Stimulated activated naive CD8-positive, alpha-beta T cell treated with anti-CD3 and anti-CD28 coated beads, Interleukin-15, Interleukin-2, amounts not matched to agents 100 ng/mL and 50 ng/mL, for 24 hours (primary cell): ENCODE measurements at regions not wholly inside any gene's neighbourhood (a gene's known extent, or its start where the extent isn't known, plus 50 kb on each side); places are given as distances from the start of the nearest gene placed in this dataset.
"Not testable (repeated sequence)": the region's sequence is repeated elsewhere in the genome, so short reads cannot be mapped to it uniquely, and the experiment has no call there.

Experiments
- H3K27ac Mint-ChIP-seq: one replicate; pipeline ENCODE4 v1.8.0; 2021; ENCODE audit warnings: mild to moderate bottlenecking, mixed read lengths
- H3K27me3 Mint-ChIP-seq: one replicate; pipeline ENCODE4 v1.8.0; 2021; ENCODE audit warnings: mixed read lengths
- H3K36me3 Mint-ChIP-seq: one replicate; pipeline ENCODE4 v1.8.0; 2021; ENCODE audit warnings: low read depth, mixed read lengths
- H3K4me1 Mint-ChIP-seq: one replicate; pipeline ENCODE4 v1.8.0; 2021; ENCODE audit warnings: low read depth, mixed read lengths
- H3K4me3 Mint-ChIP-seq: one replicate; pipeline ENCODE4 v1.8.0; 2021; ENCODE audit warnings: mild to moderate bottlenecking, mixed read lengths
- H3K9me3 Mint-ChIP-seq: one replicate; pipeline ENCODE4 v1.8.0; 2021; ENCODE audit warnings: mixed read lengths

GRCh38 chr1:168468822-168469221, 75.0 kb downstream of the XCL2 start:
- no peaks in the 10 kb centered on the region for H3K27me3 Mint-ChIP-seq
- peaks cover 6% of the 10 kb centered on the region for H3K9me3 Mint-ChIP-seq
- H3K27ac Mint-ChIP-seq: peak overlapping the region; percentile 87
- no peak overlapping the region for H3K4me3 Mint-ChIP-seq
- H3K36me3 Mint-ChIP-seq: peaks cover 7% of the 10 kb centered on the region
- peaks cover 63% of the 10 kb centered on the region for H3K4me1 Mint-ChIP-seq

GRCh38 chr1:168468042-168468809, 75.6 kb downstream of the XCL2 start:
- H3K36me3 Mint-ChIP-seq: peaks cover 1% of the 10 kb centered on the region
- H3K27ac Mint-ChIP-seq: peak overlapping the region; percentile 87
- H3K9me3 Mint-ChIP-seq: peaks cover 6% of the 10 kb centered on the region
- H3K4me1 Mint-ChIP-seq: peaks cover 63% of the 10 kb centered on the region
- H3K4me3 Mint-ChIP-seq: peak overlapping the region; percentile 30
- H3K27me3 Mint-ChIP-seq: no peaks in the 10 kb centered on the region

GRCh38 chr1:168467452-168467851, 76.3 kb downstream of the XCL2 start:
- Mint-ChIP-seq H3K36me3 (no peaks in the 10 kb centered on the region), H3K4me1 (peaks cover 63% of the 10 kb centered on the region), H3K4me3 (peak overlapping the region; percentile 31), H3K27me3 (no peaks in the 10 kb centered on the region), H3K27ac (peak overlapping the region; percentile 87), H3K9me3 (peaks cover 8% of the 10 kb centered on the region)

- H3K9me3 Mint-ChIP-seq: peaks cover 15% of the 10 kb centered on the region
- no peaks in the 10 kb centered on the region for H3K27me3 Mint-ChIP-seq
- H3K36me3 Mint-ChIP-seq: peaks cover 4% of the 10 kb centered on the region
- peak overlapping the region; percentile 40 for H3K4me3 Mint-ChIP-seq
- H3K4me1 Mint-ChIP-seq: peaks cover 63% of the 10 kb centered on the region
- H3K27ac Mint-ChIP-seq: peak overlapping the region; percentile 91
These were observed 77.1 kb downstream of the XCL2 start for GRCh38 chr1:168466714-168467131.

- Mint-ChIP-seq H3K4me3 (peak overlapping the region; percentile 20), H3K4me1 (peaks cover 62% of the 10 kb centered on the region), H3K27ac (peak overlapping the region; percentile 91), H3K9me3 (peaks cover 20% of the 10 kb centered on the region), H3K36me3 (peaks cover 10% of the 10 kb centered on the region), H3K27me3 (no peaks in the 10 kb centered on the region)
These were observed 77.6 kb downstream of the XCL2 start for GRCh38 chr1:168466092-168466713.

- Mint-ChIP-seq H3K36me3 (peaks cover 15% of the 10 kb centered on the region), H3K4me1 (peaks cover 35% of the 10 kb centered on the region), H3K9me3 (peaks cover 40% of the 10 kb centered on the region)
- not testable (repeated sequence) for H3K27me3 Mint-ChIP-seq, H3K4me3 Mint-ChIP-seq, H3K27ac Mint-ChIP-seq
These were observed 82.7 kb downstream of the XCL2 start for GRCh38 chr1:168461108-168461507.

GRCh38 chr1:168457296-168457695, 86.5 kb downstream of the XCL2 start:
- not testable (repeated sequence) for H3K27me3 Mint-ChIP-seq
- Mint-ChIP-seq H3K9me3 (peaks cover 31% of the 10 kb centered on the region), H3K27ac (peak overlapping the region; percentile 67), H3K36me3 (peaks cover 15% of the 10 kb centered on the region), H3K4me3 (peak overlapping the region; percentile 6), H3K4me1 (peaks cover 51% of the 10 kb centered on the region)

- Mint-ChIP-seq H3K27ac (no peak overlapping the region), H3K9me3 (peaks cover 18% of the 10 kb centered on the region), H3K27me3 (no peaks in the 10 kb centered on the region), H3K4me1 (peaks cover 57% of the 10 kb centered on the region), H3K4me3 (no peak overlapping the region), H3K36me3 (peaks cover 11% of the 10 kb centered on the region)
These were observed 88.0 kb downstream of the XCL2 start for GRCh38 chr1:168455764-168456163.

GRCh38 chr1:168454211-168454815, 89.5 kb downstream of the XCL2 start:
- H3K27ac Mint-ChIP-seq: no peak overlapping the region
- peaks cover 57% of the 10 kb centered on the region for H3K4me1 Mint-ChIP-seq
- peaks cover 8% of the 10 kb centered on the region for H3K9me3 Mint-ChIP-seq
- no peak overlapping the region for H3K4me3 Mint-ChIP-seq
- H3K36me3 Mint-ChIP-seq: peaks cover 5% of the 10 kb centered on the region
- H3K27me3 Mint-ChIP-seq: no peaks in the 10 kb centered on the region

GRCh38 chr1:168453056-168453455, 90.7 kb downstream of the XCL2 start:
- H3K9me3 Mint-ChIP-seq: peaks cover 17% of the 10 kb centered on the region
- no peak overlapping the region for H3K27ac Mint-ChIP-seq
- no peak overlapping the region for H3K4me3 Mint-ChIP-seq
- H3K4me1 Mint-ChIP-seq: peaks cover 50% of the 10 kb centered on the region
- peaks cover 5% of the 10 kb centered on the region for H3K36me3 Mint-ChIP-seq
- H3K27me3 Mint-ChIP-seq: no peaks in the 10 kb centered on the region

GRCh38 chr1:168452329-168452728, 91.5 kb downstream of the XCL2 start:
- H3K4me3 Mint-ChIP-seq: no peak overlapping the region
- peaks cover 5% of the 10 kb centered on the region for H3K36me3 Mint-ChIP-seq
- H3K27ac Mint-ChIP-seq: peak overlapping the region; percentile 53
- H3K27me3 Mint-ChIP-seq: no peaks in the 10 kb centered on the region
- H3K4me1 Mint-ChIP-seq: peaks cover 42% of the 10 kb centered on the region
- H3K9me3 Mint-ChIP-seq: peaks cover 13% of the 10 kb centered on the region

- no peaks in the 10 kb centered on the region for H3K27me3 Mint-ChIP-seq
- H3K4me1 Mint-ChIP-seq: peaks cover 50% of the 10 kb centered on the region
- peaks cover 14% of the 10 kb centered on the region for H3K9me3 Mint-ChIP-seq
- H3K4me3 Mint-ChIP-seq: no peak overlapping the region
- H3K36me3 Mint-ChIP-seq: peaks cover 9% of the 10 kb centered on the region
- H3K27ac Mint-ChIP-seq: no peak overlapping the region
These were observed 95.9 kb downstream of the XCL2 start for GRCh38 chr1:168447871-168448270.

- peaks cover 52% of the 10 kb centered on the region for H3K4me1 Mint-ChIP-seq
- peaks cover 4% of the 10 kb centered on the region for H3K36me3 Mint-ChIP-seq
- H3K4me3 Mint-ChIP-seq: no peak overlapping the region
- H3K27ac Mint-ChIP-seq: peak overlapping the region; percentile 14
- H3K9me3 Mint-ChIP-seq: peaks cover 14% of the 10 kb centered on the region
- H3K27me3 Mint-ChIP-seq: no peaks in the 10 kb centered on the region
These were observed 97.7 kb downstream of the XCL2 start for GRCh38 chr1:168446081-168446480.

GRCh38 chr1:168443899-168444298, 99.9 kb downstream of the XCL2 start:
- Mint-ChIP-seq H3K9me3 (peaks cover 10% of the 10 kb centered on the region), H3K4me1 (peaks cover 73% of the 10 kb centered on the region), H3K27me3 (no peaks in the 10 kb centered on the region), H3K4me3 (peak overlapping the region; percentile 17), H3K36me3 (peaks cover 4% of the 10 kb centered on the region), H3K27ac (peak overlapping the region; percentile 50)

GRCh38 chr1:168443356-168443755, 100.4 kb downstream of the XCL2 start:
- peaks cover 5% of the 10 kb centered on the region for H3K9me3 Mint-ChIP-seq
- H3K27me3 Mint-ChIP-seq: no peaks in the 10 kb centered on the region
- H3K27ac Mint-ChIP-seq: peak overlapping the region; percentile 50
- H3K36me3 Mint-ChIP-seq: peaks cover 4% of the 10 kb centered on the region
- peaks cover 79% of the 10 kb centered on the region for H3K4me1 Mint-ChIP-seq
- no peak overlapping the region for H3K4me3 Mint-ChIP-seq
